Activated naive CD4-positive, alpha-beta T cell treated with anti-CD3 and anti-CD28 coated beads, Interleukin-2, amount 50 U/mL, for 16 hours (primary cell): ENCODE measurements at regions not wholly inside any gene's neighbourhood (a gene's known extent, or its start where the extent isn't known, plus 50 kb on each side); places are given as distances from the start of the nearest gene placed in this dataset.
A peak's percentile ranks its signal among the peaks of the same experiment; 100 is the strongest.
"Not testable (repeated sequence)": the region's sequence is repeated elsewhere in the genome, so short reads cannot be mapped to it uniquely, and the experiment has no call there.

Experiments used
- DNase-seq: peaks from one replicate; pipeline ENCODE4 v3.0.0-alpha.2; 2020

- not testable (repeated sequence) for DNase-seq
Measured at GRCh38 chr21:7743940-7744339, 2777.4 kb upstream of the TPTE start.

GRCh38 chr21:7744406-7745099 is 2776.8 kb upstream of the TPTE start:
- DNase-seq: not testable (repeated sequence)

GRCh38 chr21:7745100-7745450 is 2776.3 kb upstream of the TPTE start:
- DNase-seq: not testable (repeated sequence)

- not testable (repeated sequence) for DNase-seq
Measured at GRCh38 chr21:7747964-7748363, 2773.4 kb upstream of the TPTE start.

GRCh38 chr21:7752611-7753010 is 2768.8 kb upstream of the TPTE start:
- DNase-seq: not testable (repeated sequence)

- not testable (repeated sequence) for DNase-seq
Measured at GRCh38 chr21:7753380-7753877, 2768.0 kb upstream of the TPTE start.

GRCh38 chr21:7769985-7770384 is 2751.4 kb upstream of the TPTE start:
- DNase-seq: not testable (repeated sequence)

- not testable (repeated sequence) for DNase-seq
Measured at GRCh38 chr21:7774219-7774618, 2747.2 kb upstream of the TPTE start.

- DNase-seq: not testable (repeated sequence)
Measured at GRCh38 chr21:7775327-7775984, 2745.9 kb upstream of the TPTE start.

- DNase-seq: not testable (repeated sequence)
Measured at GRCh38 chr21:7776035-7776434, 2745.3 kb upstream of the TPTE start.

GRCh38 chr21:7776622-7777021 is 2744.8 kb upstream of the TPTE start:
- not testable (repeated sequence) for DNase-seq

- peak; percentile 1 for DNase-seq
Measured at GRCh38 chr21:7777289-7777688, 2744.1 kb upstream of the TPTE start.

GRCh38 chr21:7787427-7788078 is 2733.8 kb upstream of the TPTE start:
- DNase-seq: not testable (repeated sequence)

GRCh38 chr21:7793797-7794196 is 2727.6 kb upstream of the TPTE start:
- DNase-seq: not testable (repeated sequence)

GRCh38 chr21:7797328-7797727 is 2724.1 kb upstream of the TPTE start:
- not testable (repeated sequence) for DNase-seq

- not testable (repeated sequence) for DNase-seq
Measured at GRCh38 chr21:7798446-7798845, 2722.9 kb upstream of the TPTE start.

- not testable (repeated sequence) for DNase-seq
Measured at GRCh38 chr21:7799697-7800096, 2721.7 kb upstream of the TPTE start.

GRCh38 chr21:7813475-7813874 is 2707.9 kb upstream of the TPTE start:
- not testable (repeated sequence) for DNase-seq

- DNase-seq: not testable (repeated sequence)
Measured at GRCh38 chr21:7817013-7817412, 2704.4 kb upstream of the TPTE start.

GRCh38 chr21:7819301-7819700 is 2702.1 kb upstream of the TPTE start:
- DNase-seq: not testable (repeated sequence)

GRCh38 chr21:7825627-7826026 is 2695.8 kb upstream of the TPTE start:
- DNase-seq: not testable (repeated sequence)

- DNase-seq: not testable (repeated sequence)
Measured at GRCh38 chr21:7826174-7826573, 2695.2 kb upstream of the TPTE start.

- not testable (repeated sequence) for DNase-seq
Measured at GRCh38 chr21:7828260-7828659, 2693.1 kb upstream of the TPTE start.

- not testable (repeated sequence) for DNase-seq
Measured at GRCh38 chr21:7829411-7829810, 2692.0 kb upstream of the TPTE start.
